ENCODE measurements at regions not wholly inside any gene's neighbourhood (a gene's known extent, or its start where the extent isn't known, plus 50 kb on each side); places are given as distances from the start of the nearest gene placed in this dataset.

DNA sequence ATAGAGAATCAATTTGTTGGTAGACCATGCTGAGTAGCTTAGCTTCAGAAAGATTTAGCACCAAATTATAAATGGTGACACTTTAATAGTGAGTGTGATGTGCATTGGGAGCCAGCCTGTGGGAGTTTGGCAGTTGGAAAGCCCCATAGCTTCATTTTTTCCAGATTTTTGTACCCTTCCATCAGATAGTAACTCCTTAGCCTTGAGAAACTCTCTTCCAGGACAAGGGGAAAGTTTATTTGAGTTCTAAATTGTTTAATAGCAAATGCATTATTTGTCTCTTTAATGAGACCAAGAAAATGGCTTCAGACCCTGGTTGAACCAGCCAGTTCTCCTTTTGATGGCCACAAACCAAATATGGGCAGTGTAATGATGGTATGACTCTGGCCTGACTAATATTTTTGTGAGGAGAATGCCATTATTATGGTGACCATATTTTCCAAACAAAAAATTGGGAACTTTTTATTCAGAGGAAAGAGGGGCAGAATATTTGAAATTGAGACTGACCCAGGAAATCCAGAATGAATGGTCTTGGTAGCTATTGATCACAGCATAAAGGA, 49.8 kb downstream of the PLCE1 start:
- intact Hi-C loops (cut with micrococcal nuclease): no loop called here
- no peak overlapping the region for H3K27ac Mint-ChIP-seq
- no peaks in the 10 kb centered on the region for H3K4me1 Mint-ChIP-seq (ENCODE audit: low read depth)
- H3K4me3 Mint-ChIP-seq: no peak overlapping the region
- no peaks in the 10 kb centered on the region for H3K9me3 Mint-ChIP-seq
- no peaks in the 10 kb centered on the region for H3K36me3 Mint-ChIP-seq (ENCODE audit: low read depth)
- no peaks in the 10 kb centered on the region for H3K27me3 Mint-ChIP-seq

DNA sequence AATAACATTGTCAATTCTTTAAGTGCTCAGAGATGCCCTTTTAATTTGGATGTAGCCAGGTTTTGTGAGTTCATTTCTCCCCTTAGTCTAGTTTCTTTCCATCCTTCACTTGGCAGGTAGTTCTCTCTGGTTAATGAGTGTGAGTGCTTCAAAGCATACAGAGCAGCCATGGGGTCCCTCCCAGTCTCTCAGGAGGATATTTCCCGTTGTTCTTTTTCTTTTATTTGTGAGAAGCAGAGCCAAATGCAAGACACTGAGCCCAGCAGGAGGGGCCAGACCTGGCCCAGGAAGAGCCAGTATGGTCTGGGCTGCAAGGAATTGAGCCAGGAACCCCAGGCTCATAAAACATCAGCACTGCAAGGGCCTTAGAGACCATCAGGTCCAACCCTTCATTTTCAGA, 52.4 kb downstream of the PLCE1 start:
- H3K9me3 Mint-ChIP-seq: no peaks in the 10 kb centered on the region
- intact Hi-C loops (cut with micrococcal nuclease): no loop called here
- no peaks in the 10 kb centered on the region for H3K27me3 Mint-ChIP-seq
- no peak overlapping the region for H3K27ac Mint-ChIP-seq
- no peak overlapping the region for H3K4me3 Mint-ChIP-seq
- no peaks in the 10 kb centered on the region for H3K36me3 Mint-ChIP-seq (ENCODE audit: low read depth)
- H3K4me1 Mint-ChIP-seq (ENCODE audit: low read depth): no peaks in the 10 kb centered on the region

DNA sequence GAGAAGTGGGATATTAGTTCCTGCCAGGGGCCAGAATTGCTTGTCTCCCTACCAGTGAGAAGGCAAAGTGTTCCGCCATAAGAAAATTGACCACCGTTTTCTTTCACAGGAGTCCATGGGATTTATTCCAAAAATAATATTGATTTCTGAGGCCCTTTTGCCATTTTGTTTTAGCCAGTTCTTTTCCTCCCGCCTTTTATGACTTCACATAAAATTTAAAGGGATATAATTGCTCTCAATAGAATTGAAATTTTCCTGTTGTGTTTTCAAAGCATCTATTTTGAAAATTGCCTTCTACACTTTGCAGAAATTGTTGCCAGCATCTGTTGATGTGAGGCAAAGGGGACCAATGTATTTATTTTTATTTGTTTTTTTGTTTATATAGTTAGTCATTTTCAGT, 53.6 kb downstream of the PLCE1 start:
- H3K27ac Mint-ChIP-seq: no peak overlapping the region
- intact Hi-C loops (cut with micrococcal nuclease): no loop called here
- no peak overlapping the region for H3K4me3 Mint-ChIP-seq
- H3K9me3 Mint-ChIP-seq: no peaks in the 10 kb centered on the region
- H3K4me1 Mint-ChIP-seq (ENCODE audit: low read depth): no peaks in the 10 kb centered on the region
- H3K27me3 Mint-ChIP-seq: no peaks in the 10 kb centered on the region
- H3K36me3 Mint-ChIP-seq (ENCODE audit: low read depth): no peaks in the 10 kb centered on the region

DNA sequence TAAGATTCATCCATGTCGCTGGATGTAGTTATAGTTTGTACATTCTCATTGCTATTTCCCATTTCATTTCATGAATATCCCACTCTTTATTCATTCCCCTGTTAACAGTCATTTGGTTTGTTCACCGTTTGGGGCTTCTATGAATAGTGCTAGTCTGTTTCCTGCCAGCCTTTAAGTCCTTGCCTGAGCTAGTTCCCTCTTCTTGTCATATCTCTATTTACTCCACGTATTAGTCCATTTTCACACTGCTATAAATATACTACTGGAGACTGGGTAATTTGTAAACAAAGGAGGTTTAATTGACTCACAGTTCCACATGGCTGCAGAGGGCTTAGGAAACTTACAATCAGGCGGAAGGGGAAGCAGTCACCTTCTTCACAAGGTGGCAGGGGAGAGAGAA, 56.2 kb downstream of the PLCE1 start:
- Mint-ChIP-seq H3K36me3 (ENCODE audit: low read depth) (no peaks in the 10 kb centered on the region), H3K27ac (no peak overlapping the region), H3K4me1 (ENCODE audit: low read depth) (no peaks in the 10 kb centered on the region), H3K4me3 (no peak overlapping the region), H3K27me3 (no peaks in the 10 kb centered on the region), H3K9me3 (no peaks in the 10 kb centered on the region)
- intact Hi-C loops (cut with micrococcal nuclease): no loop called here

DNA sequence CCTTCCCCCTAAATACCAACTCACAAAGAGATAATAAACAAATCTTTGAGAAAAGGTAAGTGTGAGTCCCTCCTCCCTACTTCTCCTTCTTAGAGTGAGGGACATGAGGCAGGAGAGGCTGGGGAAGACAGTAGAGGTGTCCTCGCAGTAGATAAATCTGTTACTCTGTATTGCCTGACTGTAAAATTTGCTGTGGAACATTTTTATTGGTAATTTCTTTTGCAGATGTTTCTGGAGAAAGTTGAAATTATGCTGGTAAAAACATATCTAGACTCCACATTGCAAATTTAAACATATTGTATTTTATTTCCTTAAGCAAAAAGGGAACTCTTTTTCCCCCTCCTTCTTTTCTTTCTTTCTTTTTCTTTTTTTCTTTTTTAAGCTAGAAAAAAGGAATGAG, 58.5 kb downstream of the PLCE1 start:
- H3K27me3 Mint-ChIP-seq: no peaks in the 10 kb centered on the region
- H3K36me3 Mint-ChIP-seq (ENCODE audit: low read depth): no peaks in the 10 kb centered on the region
- H3K27ac Mint-ChIP-seq: no peak overlapping the region
- intact Hi-C loops (cut with micrococcal nuclease): no loop called here
- H3K9me3 Mint-ChIP-seq: no peaks in the 10 kb centered on the region
- no peaks in the 10 kb centered on the region for H3K4me1 Mint-ChIP-seq (ENCODE audit: low read depth)
- no peak overlapping the region for H3K4me3 Mint-ChIP-seq

DNA sequence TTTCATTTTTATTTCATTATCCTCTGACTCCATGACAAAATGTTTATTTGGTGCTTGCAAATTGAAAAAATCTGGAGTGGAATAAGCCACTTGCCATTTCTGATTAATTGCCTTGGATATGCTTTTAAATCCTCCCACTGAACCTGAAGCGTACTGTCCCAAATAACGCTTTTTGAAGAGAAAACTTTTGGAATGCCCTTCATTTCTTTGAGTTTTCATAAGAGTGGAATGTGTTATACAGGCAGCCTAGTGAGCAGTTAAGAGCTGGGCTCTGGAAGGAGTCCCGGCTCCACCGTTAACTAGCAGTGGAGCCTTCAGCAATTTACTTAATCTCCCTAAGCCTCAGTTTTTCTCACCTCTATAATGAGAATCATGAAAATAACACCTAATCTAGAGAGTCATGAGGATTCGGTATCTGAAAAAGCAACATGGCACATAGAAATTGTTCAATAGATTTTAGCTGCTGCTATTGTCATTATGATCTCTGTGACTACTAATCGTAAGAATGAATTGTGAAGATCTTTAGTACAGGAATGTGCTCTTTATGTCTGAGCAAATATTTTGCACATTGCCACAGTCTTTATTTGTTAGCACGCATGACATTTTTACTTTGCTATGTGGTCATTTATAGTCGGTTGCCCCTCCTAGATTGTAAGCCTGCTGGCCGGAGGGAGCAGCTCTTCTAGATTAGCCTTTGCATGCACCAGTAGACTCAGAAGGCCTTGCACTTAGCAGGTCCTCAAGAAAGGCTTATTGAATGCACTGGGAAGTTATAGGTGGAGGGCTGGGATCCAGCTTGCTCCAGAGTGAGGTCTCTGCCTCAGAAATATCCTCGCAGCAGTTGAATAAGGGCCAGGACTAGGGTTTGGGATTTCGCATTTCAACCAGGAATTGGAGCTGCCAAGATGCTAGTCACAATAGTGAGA, 59.4 kb downstream of the PLCE1 start:
- H3K27me3 Mint-ChIP-seq: no peaks in the 10 kb centered on the region
- H3K36me3 Mint-ChIP-seq (ENCODE audit: low read depth): no peaks in the 10 kb centered on the region
- intact Hi-C loops (cut with micrococcal nuclease): no loop called here
- no peak overlapping the region for H3K27ac Mint-ChIP-seq
- no peak overlapping the region for H3K4me3 Mint-ChIP-seq
- no peaks in the 10 kb centered on the region for H3K9me3 Mint-ChIP-seq
- H3K4me1 Mint-ChIP-seq (ENCODE audit: low read depth): no peaks in the 10 kb centered on the region

DNA sequence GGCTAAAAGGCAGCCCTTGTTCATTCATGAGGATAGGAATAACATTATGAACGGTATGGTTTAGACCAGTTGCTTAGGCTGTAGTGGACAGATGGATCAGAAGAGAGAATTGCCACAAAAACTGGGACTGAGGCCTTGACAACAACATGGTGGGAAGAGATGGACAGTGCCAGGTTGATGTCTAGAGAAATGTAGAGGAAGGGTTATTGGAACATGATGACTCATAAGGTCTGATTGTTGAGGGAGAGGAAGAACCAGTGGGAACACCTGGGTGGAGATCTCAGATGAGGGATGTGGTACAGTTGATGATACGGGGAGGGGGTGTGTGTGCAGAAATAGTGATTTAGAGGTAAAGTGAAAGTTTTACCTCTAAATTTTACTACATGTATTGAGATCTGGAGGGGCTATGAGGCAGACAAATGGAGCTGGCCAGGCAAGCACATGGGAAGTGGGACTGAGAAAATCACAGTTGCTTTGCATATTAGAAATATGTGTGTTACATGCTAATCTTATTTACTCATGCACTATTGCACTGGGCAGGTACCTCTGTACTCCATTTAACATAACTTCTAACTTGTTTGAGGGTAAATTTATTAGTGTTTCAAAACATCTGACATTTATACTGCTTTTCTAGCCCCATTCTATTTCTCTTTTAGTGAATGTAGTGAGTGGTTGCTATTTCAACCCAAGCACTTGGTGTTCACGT, 65.6 kb downstream of the PLCE1 start:
- no peak overlapping the region for H3K27ac Mint-ChIP-seq
- no peak overlapping the region for H3K4me3 Mint-ChIP-seq
- intact Hi-C loops (cut with micrococcal nuclease): no loop called here
- H3K27me3 Mint-ChIP-seq: no peaks in the 10 kb centered on the region
- H3K9me3 Mint-ChIP-seq: no peaks in the 10 kb centered on the region
- H3K36me3 Mint-ChIP-seq (ENCODE audit: low read depth): no peaks in the 10 kb centered on the region
- no peaks in the 10 kb centered on the region for H3K4me1 Mint-ChIP-seq (ENCODE audit: low read depth)

DNA sequence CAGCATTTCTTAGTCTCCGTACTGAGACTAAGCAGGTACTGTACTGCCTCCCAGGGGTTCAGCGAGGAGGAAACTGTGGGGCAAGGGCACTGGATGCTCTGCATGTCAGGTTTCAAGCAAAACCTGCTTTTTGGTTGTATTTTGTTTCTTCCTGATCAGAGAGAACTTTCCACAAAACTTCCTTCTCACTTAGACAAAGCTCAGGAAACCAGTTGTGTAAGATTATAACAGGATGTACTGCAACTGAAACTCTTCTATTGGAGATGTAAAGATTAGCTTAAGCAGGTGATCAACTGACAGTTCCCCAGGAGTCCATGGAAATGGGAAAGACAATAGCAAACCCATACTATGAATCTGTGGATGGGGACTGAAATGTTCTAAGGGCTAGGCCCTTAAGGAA, 67.3 kb downstream of the PLCE1 start:
- Mint-ChIP-seq H3K9me3 (no peaks in the 10 kb centered on the region), H3K4me1 (ENCODE audit: low read depth) (no peaks in the 10 kb centered on the region), H3K36me3 (ENCODE audit: low read depth) (no peaks in the 10 kb centered on the region), H3K27ac (no peak overlapping the region), H3K27me3 (no peaks in the 10 kb centered on the region), H3K4me3 (no peak overlapping the region)
- intact Hi-C loops (cut with micrococcal nuclease): no loop called here

DNA sequence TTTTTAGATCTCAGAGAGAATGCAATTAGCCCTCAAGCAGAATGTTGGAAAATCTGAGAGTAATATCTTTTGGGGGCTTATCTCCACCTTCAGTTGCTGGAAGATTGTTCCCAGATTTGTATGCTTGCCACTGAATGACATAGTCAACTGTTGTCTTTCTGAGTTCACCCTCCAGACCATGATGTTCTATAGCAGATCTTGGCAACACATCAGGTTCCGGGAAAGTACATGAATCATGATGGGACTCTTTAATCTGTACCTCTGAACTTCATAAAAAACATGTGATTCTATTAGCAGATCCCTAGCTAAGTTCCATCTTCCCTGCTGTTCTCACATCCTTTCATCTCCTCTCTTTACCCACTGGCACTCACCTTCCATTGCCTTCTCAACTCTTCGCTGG, 68.9 kb downstream of the PLCE1 start:
- H3K27ac Mint-ChIP-seq: no peak overlapping the region
- H3K27me3 Mint-ChIP-seq: no peaks in the 10 kb centered on the region
- no peak overlapping the region for H3K4me3 Mint-ChIP-seq
- no peaks in the 10 kb centered on the region for H3K4me1 Mint-ChIP-seq (ENCODE audit: low read depth)
- intact Hi-C loops (cut with micrococcal nuclease): no loop called here
- no peaks in the 10 kb centered on the region for H3K36me3 Mint-ChIP-seq (ENCODE audit: low read depth)
- no peaks in the 10 kb centered on the region for H3K9me3 Mint-ChIP-seq

DNA sequence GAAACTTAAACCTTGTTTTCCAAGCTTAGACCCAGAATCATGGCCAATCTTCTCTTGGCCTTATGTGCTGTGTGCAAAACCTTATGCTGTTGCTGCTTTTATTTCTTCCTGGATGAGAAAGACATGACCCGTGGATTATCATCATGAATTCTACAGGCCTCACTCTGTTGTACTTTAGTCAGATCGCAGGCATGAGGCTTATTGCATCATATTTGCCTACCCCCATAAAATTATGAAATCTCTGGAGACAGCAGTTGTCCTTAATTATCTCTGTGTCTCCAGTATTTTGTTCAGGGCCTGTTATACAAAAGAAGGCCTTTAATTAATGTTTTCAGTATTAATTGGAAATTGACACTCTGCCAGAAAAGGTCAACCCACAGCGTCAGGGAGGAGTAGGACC, 71.6 kb downstream of the PLCE1 start:
- Mint-ChIP-seq H3K4me3 (no peak overlapping the region), H3K4me1 (ENCODE audit: low read depth) (no peaks in the 10 kb centered on the region), H3K36me3 (ENCODE audit: low read depth) (no peaks in the 10 kb centered on the region), H3K9me3 (no peaks in the 10 kb centered on the region), H3K27me3 (no peaks in the 10 kb centered on the region), H3K27ac (no peak overlapping the region)
- intact Hi-C loops (cut with micrococcal nuclease): no loop called here

DNA sequence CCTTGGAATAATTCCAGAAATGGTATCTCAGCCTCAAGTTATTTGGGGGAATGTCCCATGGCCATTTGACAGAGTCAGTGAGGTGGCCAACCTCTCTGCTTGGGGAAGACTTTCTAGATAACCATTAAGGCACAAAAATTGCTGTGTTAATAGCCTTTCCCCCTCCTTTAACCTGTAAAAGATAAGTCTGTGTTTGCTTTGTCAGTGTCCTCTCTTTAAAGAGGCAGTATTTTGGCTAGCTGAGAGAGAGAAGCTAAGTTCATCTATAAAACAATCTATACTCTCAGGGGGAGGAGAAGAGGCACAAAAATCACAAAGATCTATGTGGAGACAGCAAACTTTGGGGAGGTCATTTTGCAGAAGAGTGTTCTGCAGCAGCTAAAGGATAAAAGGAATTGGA, 72.1 kb downstream of the PLCE1 start:
- Mint-ChIP-seq H3K27me3 (no peaks in the 10 kb centered on the region), H3K27ac (no peak overlapping the region), H3K9me3 (no peaks in the 10 kb centered on the region), H3K4me3 (no peak overlapping the region), H3K36me3 (ENCODE audit: low read depth) (no peaks in the 10 kb centered on the region), H3K4me1 (ENCODE audit: low read depth) (no peaks in the 10 kb centered on the region)
- intact Hi-C loops (cut with micrococcal nuclease): no loop called here

DNA sequence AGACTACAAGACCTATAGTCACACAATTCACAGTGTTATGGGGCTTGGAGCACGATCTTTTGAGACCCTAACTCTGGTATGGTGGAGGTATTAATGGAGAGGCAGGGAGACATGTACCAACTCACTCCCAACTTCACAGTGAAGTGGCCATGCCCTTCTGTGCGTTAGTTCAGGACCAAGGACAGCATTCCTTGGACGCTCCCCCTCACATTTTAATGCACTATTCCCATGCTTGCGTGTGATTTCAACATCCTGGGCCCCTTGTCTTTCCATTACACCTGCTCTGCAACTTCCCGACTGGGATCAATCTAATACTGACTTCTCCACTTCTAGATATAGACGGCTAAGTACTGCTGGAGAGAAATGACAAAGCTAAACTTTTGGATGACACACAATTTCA, 72.7 kb downstream of the PLCE1 start:
- H3K36me3 Mint-ChIP-seq (ENCODE audit: low read depth): no peaks in the 10 kb centered on the region
- intact Hi-C loops (cut with micrococcal nuclease): no loop called here
- no peaks in the 10 kb centered on the region for H3K4me1 Mint-ChIP-seq (ENCODE audit: low read depth)
- H3K27ac Mint-ChIP-seq: no peak overlapping the region
- no peak overlapping the region for H3K4me3 Mint-ChIP-seq
- no peaks in the 10 kb centered on the region for H3K9me3 Mint-ChIP-seq
- H3K27me3 Mint-ChIP-seq: no peaks in the 10 kb centered on the region

DNA sequence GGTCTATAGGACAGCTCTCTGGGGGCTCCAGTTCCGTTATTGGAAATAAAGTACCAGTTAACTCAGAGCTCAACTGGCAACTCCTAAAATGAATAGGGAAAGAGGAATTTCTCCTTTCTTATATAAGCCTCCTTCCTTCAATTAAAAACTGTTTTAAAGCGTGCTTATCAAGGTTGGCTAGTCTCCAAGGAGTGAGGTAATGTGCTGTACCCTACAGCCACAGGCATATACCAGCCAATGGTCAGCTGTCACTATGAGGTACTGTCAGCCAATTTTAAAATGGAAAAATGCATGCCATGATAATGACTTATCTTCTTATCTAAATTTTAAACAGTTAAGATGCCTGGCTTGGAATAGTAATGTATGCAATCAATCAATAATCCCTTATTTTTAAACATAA, 76.2 kb downstream of the PLCE1 start:
- Mint-ChIP-seq H3K36me3 (ENCODE audit: low read depth) (no peaks in the 10 kb centered on the region), H3K4me1 (ENCODE audit: low read depth) (no peaks in the 10 kb centered on the region), H3K27ac (no peak overlapping the region), H3K27me3 (no peaks in the 10 kb centered on the region), H3K4me3 (no peak overlapping the region), H3K9me3 (no peaks in the 10 kb centered on the region)
- intact Hi-C loops (cut with micrococcal nuclease): no loop called here

DNA sequence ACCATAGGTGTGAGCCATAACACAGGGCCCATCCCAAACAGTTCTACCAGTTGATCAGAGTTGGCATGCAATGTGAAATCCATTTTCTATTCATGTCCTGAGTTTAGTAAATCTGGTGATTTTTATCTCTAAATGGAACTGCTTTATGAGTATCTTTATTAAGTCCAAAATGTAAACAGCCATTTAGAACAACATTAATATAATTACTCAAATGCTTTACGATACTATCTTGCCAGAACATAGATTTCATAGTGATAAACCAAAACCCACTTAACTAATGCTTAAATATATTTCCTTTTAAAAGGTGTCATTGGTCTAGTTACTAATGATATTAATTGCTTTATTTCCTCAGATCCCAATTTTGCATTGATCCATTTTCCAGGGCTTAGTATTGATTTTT, 80.7 kb downstream of the PLCE1 start:
- Mint-ChIP-seq H3K9me3 (no peaks in the 10 kb centered on the region), H3K4me3 (no peak overlapping the region)

More for the DNA sequence above, 80.7 kb downstream of the PLCE1 start:
- Mint-ChIP-seq H3K27ac (no peak overlapping the region), H3K27me3 (no peaks in the 10 kb centered on the region), H3K36me3 (ENCODE audit: low read depth) (no peaks in the 10 kb centered on the region), H3K4me1 (ENCODE audit: low read depth) (no peaks in the 10 kb centered on the region)
- intact Hi-C loops (cut with micrococcal nuclease): no loop called here

Measured in dendritic cell treated with granulocyte-macrophage colony-stimulating factor and Interleukin-4, amounts not matched to agents 40 ng/mL and 50 ng/mL, for 4 days (primary cell).